SK-N-SH (cell line): ENCODE measurements at regions not wholly inside any gene's neighbourhood (a gene's known extent, or its start where the extent isn't known, plus 50 kb on each side); places are given as distances from the start of the nearest gene placed in this dataset.
A peak's percentile ranks its signal among the peaks of the same experiment; 100 is the strongest.

Experiments used
- CTCF ChIA-PET: fragments of 300-600, 350-600 bp; formaldehyde crosslinking; extraction: SDS; loops from one replicate; lab custom pipeline; 2021; lab: Yijun Ruan, JAX
- POLR2A ChIA-PET: fragments of 350-600 bp; sonication (Branson Sonifier 250); formaldehyde crosslinking; extraction: SDS; loops from one replicate; lab custom pipeline; 2020; ENCODE audit warnings: antibody characterized with exemption, inconsistent platforms; lab: Yijun Ruan, JAX
- DNase-seq: peaks from one replicate; pipeline ENCODE4 v3.0.0; 2012
- H2AFZ ChIP-seq: fragments of 200-600 bp; sonication (generic); 2 replicates; pipeline ENCODE4 v1.8.1; 2016; ENCODE audit warnings: antibody characterized with exemption, mild to moderate bottlenecking, low read depth
- H3F3A ChIP-seq: fragments of 200-600 bp; sonication (generic); replicated peaks from 2 replicates; pipeline ENCODE3; 2016; ENCODE audit warnings: antibody characterized with exemption, mild to moderate bottlenecking; ENCODE audit not compliant: insufficient read depth
- H3K27ac ChIP-seq, 2 experiments: fragments of 200-500 bp in 1 of 2; fragments of 200-600 bp in 1 of 2; sonication (Bioruptor generic) in 1 of 2; sonication (generic), shearing (Covaris generic) in 1 of 2; 2 replicates each; pipeline versions ENCODE4 v1.5.1 to v1.6.1; 2014 to 2016; ENCODE audit warnings: low read depth in 2 of 2, inconsistent platforms in 1 of 2, low read length in 1 of 2, mild to moderate bottlenecking in 1 of 2, mixed read lengths in 1 of 2
- H3K27me3 ChIP-seq: fragments of 200-600 bp; sonication (generic), shearing (Covaris generic); 2 replicates; pipeline ENCODE4 v1.6.1; 2016; ENCODE audit warnings: mixed run types; ENCODE audit not compliant: insufficient read depth
- H3K36me3 ChIP-seq, 2 experiments: fragments of 200-500 bp in 1 of 2; fragments of 200-600 bp in 1 of 2; sonication (Bioruptor generic) in 1 of 2; sonication (generic) in 1 of 2; replicated peaks in 1 of 2; 2 replicates each; pipeline versions ENCODE3 to v1.5.1; 2014 to 2016; ENCODE audit warnings: low read length in 1 of 2, mild to moderate bottlenecking in 1 of 2; ENCODE audit not compliant: insufficient read depth in 2 of 2, control insufficient read depth in 1 of 2
- H3K4me1 ChIP-seq, 2 experiments: fragments of 200-500 bp in 1 of 2; fragments of 200-600 bp in 1 of 2; sonication (Bioruptor generic) in 1 of 2; sonication (generic), shearing (Covaris generic) in 1 of 2; 2 replicates each; pipeline versions ENCODE4 v1.5.1 to v1.6.1; 2014 to 2016; ENCODE audit warnings: low read depth in 1 of 2, low read length in 1 of 2, mixed run types in 1 of 2; ENCODE audit not compliant: insufficient read depth in 2 of 2, control insufficient read depth in 1 of 2
- H3K4me2 ChIP-seq: fragments of 200-600 bp; sonication (generic), shearing (Covaris generic); 2 replicates; pipeline ENCODE4 v1.6.1; 2017; ENCODE audit warnings: mixed run types
- H3K4me3 ChIP-seq, 2 experiments: fragments of 200-500 bp in 1 of 2; fragments of 200-600 bp in 1 of 2; sonication (Bioruptor generic) in 1 of 2; sonication (generic), shearing (Covaris generic) in 1 of 2; 2 replicates each; pipeline versions ENCODE4 v1.5.1 to v1.8.1; 2014 to 2016; ENCODE audit warnings: low read depth in 2 of 2, inconsistent platforms in 1 of 2, low read length in 1 of 2, mild to moderate bottlenecking in 1 of 2, mixed read lengths in 1 of 2, moderate library complexity in 1 of 2
- H3K79me2 ChIP-seq: fragments of 200-600 bp; sonication (generic); 2 replicates; pipeline ENCODE4 v1.8.1; 2017; ENCODE audit warnings: mild to moderate bottlenecking; ENCODE audit not compliant: insufficient read depth
- H3K9ac ChIP-seq: fragments of 200-600 bp; sonication (generic); 2 replicates; pipeline ENCODE4 v1.6.1; 2017; ENCODE audit warnings: mixed run types
- H3K9me2 ChIP-seq: fragments of 200-600 bp; sonication (generic); 2 replicates; pipeline ENCODE4 v1.6.1; 2017; ENCODE audit warnings: mixed run types
- H3K9me3 ChIP-seq: fragments of 200-600 bp; sonication (generic); 2 replicates; pipeline ENCODE4 v1.6.1; 2017; ENCODE audit warnings: mixed run types, mild to moderate bottlenecking, moderate library complexity
- H4K20me1 ChIP-seq: fragments of 200-600 bp; sonication (generic); 2 replicates; pipeline ENCODE4 v1.6.1; 2017; ENCODE audit warnings: mild to moderate bottlenecking, mixed run types; ENCODE audit not compliant: insufficient read depth
- ELF1 ChIP-seq: IDR thresholded peaks from 2 replicates; pipeline ENCODE4 v1.4.0; 2012
- EP300 ChIP-seq, 2 experiments: IDR thresholded peaks; 2 replicates each; pipeline versions ENCODE4 v1.4.0 to v1.6.1; 2012; ENCODE audit warnings: borderline replicate concordance in 1 of 2, low read depth in 1 of 2, low read length in 1 of 2
- GATA2 ChIP-seq: sonication (generic); formaldehyde crosslinking; IDR thresholded peaks from 2 replicates; pipeline ENCODE4 v1.5.0; 2020; ENCODE audit warnings: mild to moderate bottlenecking, missing genetic modification reagents
- IRF3 ChIP-seq: fragments of 150-350 bp; IDR thresholded peaks from 2 replicates; pipeline ENCODE4 v1.6.1; 2016; ENCODE audit warnings: mild to moderate bottlenecking, low read depth, low read length
- JUND ChIP-seq: IDR thresholded peaks from 2 replicates; pipeline ENCODE4 v1.4.0; 2012
- MAX ChIP-seq: IDR thresholded peaks from 2 replicates; pipeline ENCODE4 v1.4.0; 2012; ENCODE audit warnings: low read depth
- MEF2A ChIP-seq: IDR thresholded peaks from 2 replicates; pipeline ENCODE4 v1.4.0; 2012; ENCODE audit warnings: low read depth, borderline replicate concordance
- RCOR1 ChIP-seq: fragments of 150-350 bp; IDR thresholded peaks from 2 replicates; pipeline ENCODE4 v1.6.1; 2017; ENCODE audit warnings: antibody characterized with exemption, low read length
- SIN3A ChIP-seq: IDR thresholded peaks from 2 replicates; pipeline ENCODE4 v1.6.1; 2012; ENCODE audit warnings: low read depth, mild to moderate bottlenecking, low read length, moderate library complexity, borderline replicate concordance
- SMC3 ChIP-seq: IDR thresholded peaks from 2 replicates; pipeline ENCODE4 v1.6.1; 2012; ENCODE audit warnings: low read depth, low read length, improper control_type of control experiment
- TCF12 ChIP-seq: IDR thresholded peaks from 2 replicates; pipeline ENCODE4 v1.4.0; 2012
- USF1 ChIP-seq: IDR thresholded peaks from 2 replicates; pipeline ENCODE4 v1.4.0; 2012; ENCODE audit warnings: low read depth, borderline replicate concordance
- YY1 ChIP-seq: IDR thresholded peaks from 2 replicates; pipeline ENCODE4 v1.4.0; 2012; ENCODE audit warnings: low read depth, mild to moderate bottlenecking
- ZBTB33 ChIP-seq: IDR thresholded peaks from 2 replicates; pipeline ENCODE4 v1.4.0; 2012; ENCODE audit warnings: low read depth, borderline replicate concordance
- WGBS: methylation state at CpG from one replicate; pipeline ENCODE4 v1.1.6; 2017; ENCODE audit warnings: low lambda C conversion rate; 5-methylcytosine and 5-hydroxymethylcytosine counted together

GRCh38 chr7:85525676-85526075 is 338.8 kb upstream of the SEMA3D start:
- ChIA-PET CTCF (interaction anchor here (2.0 kb wide), 2 partner anchors 27 to 29 kb away, joined by 5 to 6 read pairs; no protein-coding TSS in a partner anchor), POLR2A (no interaction called here)
- H3K27ac ChIP-seq = 0 out of 4 replicates have a peak overlapping the region, but pooled peaks of 1 of the 2 experiments have one; percentile 1
- H3K4me1 ChIP-seq = peaks cover 0 to 15% of the 10 kb centered on the region in 2 experiments; a peak in 2 of 4 replicates
- no peaks in the 10 kb centered on the region for H3K79me2 ChIP-seq
- H3K9ac ChIP-seq = no peak overlapping the region
- peak overlapping the region; percentile 18; the same call in 1 of the 2 replicates for H3K4me2 ChIP-seq
- H3K9me3 ChIP-seq = no peaks in the 10 kb centered on the region
- no peaks in the 10 kb centered on the region for H4K20me1 ChIP-seq
- H3K27me3 ChIP-seq = no peaks in the 10 kb centered on the region
- TF ChIP-seq TCF12 = peak; percentile 14; the same call in 1 of the 2 replicates
- TF ChIP-seq EP300 (IDR thresholded peaks at IDR 0.05; ENCODE audit: borderline replicate concordance in 1 of 2, low read depth in 1 of 2, low read length in 1 of 2) = no peak
- peak; percentile 51; the same call in 1 of the 2 replicates for TF ChIP-seq MEF2A
- DNase-seq = no peak
- no peak overlapping the region for H2AFZ ChIP-seq
- no peak overlapping the region for H3K4me3 ChIP-seq
- H3K9me2 ChIP-seq = no peaks in the 10 kb centered on the region
- H3F3A ChIP-seq = peaks cover 10% of the 10 kb centered on the region
- H3K36me3 ChIP-seq = no peaks in the 10 kb centered on the region

- no peak overlapping the region for H3K9ac ChIP-seq
- no peak for TF ChIP-seq GATA2
- TF ChIP-seq USF1 = no peak
- no peak for TF ChIP-seq MAX
- no peak for TF ChIP-seq ELF1
- TF ChIP-seq JUND = no peak
- TF ChIP-seq YY1 = no peak
- no peak for TF ChIP-seq SMC3
- TF ChIP-seq IRF3 = no peak
- TF ChIP-seq SIN3A = no peak
- no peak for TF ChIP-seq ZBTB33
- TF ChIP-seq RCOR1 = no peak
- no peak overlapping the region for H2AFZ ChIP-seq
- H3K4me2 ChIP-seq = no peak overlapping the region
- ChIA-PET POLR2A (no interaction called here), CTCF (interaction anchor here (1.1 kb wide), 1 partner anchor 32 kb away, joined by 3 read pairs; no protein-coding TSS in a partner anchor)
- no peaks in the 10 kb centered on the region for H3K79me2 ChIP-seq
- H3K4me3 ChIP-seq = no peak overlapping the region
- H3K36me3 ChIP-seq = no peaks in the 10 kb centered on the region
- H3K4me1 ChIP-seq = peaks cover 0 to 9% of the 10 kb centered on the region in 2 experiments; a peak in 2 of 4 replicates
- H3K9me3 ChIP-seq = no peaks in the 10 kb centered on the region
- H4K20me1 ChIP-seq = no peaks in the 10 kb centered on the region
- no peaks in the 10 kb centered on the region for H3K9me2 ChIP-seq
- 91% methylated on average over 4 of the region's 4 CpGs for WGBS
- H3K27me3 ChIP-seq = no peaks in the 10 kb centered on the region
- DNase-seq = no peak
- no peak overlapping the region for H3K27ac ChIP-seq
- no peaks in the 10 kb centered on the region for H3F3A ChIP-seq
Measured at GRCh38 chr7:85522070-85522469, 335.2 kb upstream of the SEMA3D start.
